BLaER1 (cell line): ENCODE measurements at regions not wholly inside any gene's neighbourhood (a gene's known extent, or its start where the extent isn't known, plus 50 kb on each side); places are given as distances from the start of the nearest gene placed in this dataset.
"Not testable (repeated sequence)": the region's sequence is repeated elsewhere in the genome, so short reads cannot be mapped to it uniquely, and the experiment has no call there.

Experiments used
- H3K27ac ChIP-seq: shearing (Covaris generic); formaldehyde crosslinking; 2 replicates; pipeline ENCODE4 v1.8.1; 2022
- H3K27me3 ChIP-seq: shearing (Covaris generic); formaldehyde crosslinking; 2 replicates; pipeline ENCODE4 v1.8.1; 2022
- H3K36me3 ChIP-seq: shearing (Covaris generic); formaldehyde crosslinking; 2 replicates; pipeline ENCODE4 v1.8.1; 2022
- H3K4me1 ChIP-seq: shearing (Covaris generic); formaldehyde crosslinking; 2 replicates; pipeline ENCODE4 v1.8.1; 2022
- H3K4me2 ChIP-seq: shearing (Covaris generic); formaldehyde crosslinking; 2 replicates; pipeline ENCODE4 v1.8.1; 2022
- H3K4me3 ChIP-seq: shearing (Covaris generic); formaldehyde crosslinking; 2 replicates; pipeline ENCODE4 v1.8.1; 2022
- H3K9ac ChIP-seq: shearing (Covaris generic); formaldehyde crosslinking; 2 replicates; pipeline ENCODE4 v1.8.1; 2022
- H3K9me3 ChIP-seq: shearing (Covaris generic); formaldehyde crosslinking; 2 replicates; pipeline ENCODE4 v1.8.1; 2022
- H4K20me1 ChIP-seq: shearing (Covaris generic); formaldehyde crosslinking; 2 replicates; pipeline ENCODE4 v1.8.1; 2022
- Cebpa-rat ChIP-seq: shearing (Covaris generic); IDR thresholded peaks from 2 replicates; pipeline ENCODE4 v1.8.1; 2022

DNA sequence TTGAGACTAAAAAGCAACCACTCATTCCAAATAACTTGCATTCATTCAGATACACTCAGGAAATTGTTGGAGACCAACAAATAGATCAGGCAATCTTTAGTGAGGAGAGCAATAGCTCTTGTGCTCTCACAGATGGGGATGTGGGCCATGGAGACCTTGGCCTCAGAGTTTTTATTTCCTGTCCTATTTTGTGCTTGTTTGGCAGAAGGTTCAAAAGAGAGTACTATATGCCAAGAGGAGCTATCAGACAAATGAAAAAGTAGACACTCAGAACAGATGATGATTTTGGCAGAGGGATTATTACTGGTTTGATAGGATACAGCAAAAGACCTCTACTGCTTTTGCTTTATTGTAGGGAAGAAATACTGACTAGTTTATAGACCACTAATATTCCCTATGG, 230.2 kb downstream of the KCNE4 start:
- H3K4me1 ChIP-seq: no peaks in the 10 kb centered on the region
- H3K36me3 ChIP-seq: 0 out of 2 replicates have a peak, but pooled peaks cover 5% of the 10 kb centered on the region
- no peak overlapping the region for H3K9ac ChIP-seq
- peaks cover 19% of the 10 kb centered on the region for H3K9me3 ChIP-seq
- no peaks in the 10 kb centered on the region for H3K27me3 ChIP-seq
- H3K27ac ChIP-seq: no peak overlapping the region
- TF ChIP-seq Cebpa-rat: no peak
- no peak overlapping the region for H3K4me3 ChIP-seq
- no peak overlapping the region for H3K4me2 ChIP-seq
- no peaks in the 10 kb centered on the region for H4K20me1 ChIP-seq

DNA sequence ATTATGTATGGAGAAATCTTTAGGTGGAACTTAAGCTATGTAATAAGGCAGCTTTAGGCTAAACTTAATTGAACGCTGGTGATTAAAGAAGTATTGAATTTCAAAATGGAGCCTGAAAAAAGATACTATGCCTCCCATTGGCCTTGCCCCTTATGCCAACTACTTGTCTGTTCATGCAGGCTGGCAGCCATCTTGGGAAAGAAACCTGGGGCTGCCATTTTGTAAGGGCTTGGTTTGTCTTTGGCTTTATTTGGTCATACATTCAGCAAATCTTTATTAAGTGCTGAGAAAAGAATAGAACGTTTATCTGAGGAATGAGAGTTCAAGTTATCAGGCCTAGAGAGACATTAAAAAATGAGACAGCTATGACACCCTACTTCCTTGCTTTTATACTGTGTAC, 231.3 kb downstream of the KCNE4 start:
- Histone ChIP-seq H3K27me3 (no peaks in the 10 kb centered on the region), H3K36me3 (0 out of 2 replicates have a peak, but pooled peaks cover 5% of the 10 kb centered on the region), H3K9ac (no peak overlapping the region), H3K9me3 (peaks cover 19% of the 10 kb centered on the region), H3K4me1 (no peaks in the 10 kb centered on the region), H3K4me2 (no peak overlapping the region), H3K4me3 (no peak overlapping the region), H3K27ac (no peak overlapping the region), H4K20me1 (no peaks in the 10 kb centered on the region)
- TF ChIP-seq Cebpa-rat: no peak

DNA sequence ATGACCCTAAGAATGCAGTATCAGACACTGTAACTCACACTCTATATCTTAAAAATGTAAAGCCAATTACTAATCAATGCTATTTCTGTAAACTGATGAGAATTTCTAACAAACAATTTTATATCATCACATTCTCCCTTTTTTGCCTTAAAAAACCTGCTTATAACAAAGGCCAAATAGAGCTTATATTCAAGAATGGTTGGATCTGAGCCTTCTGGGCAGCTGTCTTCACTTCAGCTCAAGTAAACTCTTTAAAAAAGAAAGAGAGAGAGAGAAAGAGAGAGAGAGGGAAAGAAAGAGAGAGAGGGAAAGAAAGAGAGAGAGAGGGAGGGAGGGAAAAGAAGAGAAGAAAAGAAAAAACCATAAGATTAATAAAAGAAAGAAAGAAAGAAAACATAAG, 231.8 kb downstream of the KCNE4 start:
- Histone ChIP-seq H3K4me3 (no peak overlapping the region), H3K4me1 (no peaks in the 10 kb centered on the region), H3K36me3 (0 out of 2 replicates have a peak, but pooled peaks cover 5% of the 10 kb centered on the region), H3K27me3 (no peaks in the 10 kb centered on the region), H3K4me2 (no peak overlapping the region), H3K9ac (no peak overlapping the region), H3K9me3 (peaks cover 19% of the 10 kb centered on the region), H4K20me1 (no peaks in the 10 kb centered on the region), H3K27ac (no peak overlapping the region)
- no peak for TF ChIP-seq Cebpa-rat

DNA sequence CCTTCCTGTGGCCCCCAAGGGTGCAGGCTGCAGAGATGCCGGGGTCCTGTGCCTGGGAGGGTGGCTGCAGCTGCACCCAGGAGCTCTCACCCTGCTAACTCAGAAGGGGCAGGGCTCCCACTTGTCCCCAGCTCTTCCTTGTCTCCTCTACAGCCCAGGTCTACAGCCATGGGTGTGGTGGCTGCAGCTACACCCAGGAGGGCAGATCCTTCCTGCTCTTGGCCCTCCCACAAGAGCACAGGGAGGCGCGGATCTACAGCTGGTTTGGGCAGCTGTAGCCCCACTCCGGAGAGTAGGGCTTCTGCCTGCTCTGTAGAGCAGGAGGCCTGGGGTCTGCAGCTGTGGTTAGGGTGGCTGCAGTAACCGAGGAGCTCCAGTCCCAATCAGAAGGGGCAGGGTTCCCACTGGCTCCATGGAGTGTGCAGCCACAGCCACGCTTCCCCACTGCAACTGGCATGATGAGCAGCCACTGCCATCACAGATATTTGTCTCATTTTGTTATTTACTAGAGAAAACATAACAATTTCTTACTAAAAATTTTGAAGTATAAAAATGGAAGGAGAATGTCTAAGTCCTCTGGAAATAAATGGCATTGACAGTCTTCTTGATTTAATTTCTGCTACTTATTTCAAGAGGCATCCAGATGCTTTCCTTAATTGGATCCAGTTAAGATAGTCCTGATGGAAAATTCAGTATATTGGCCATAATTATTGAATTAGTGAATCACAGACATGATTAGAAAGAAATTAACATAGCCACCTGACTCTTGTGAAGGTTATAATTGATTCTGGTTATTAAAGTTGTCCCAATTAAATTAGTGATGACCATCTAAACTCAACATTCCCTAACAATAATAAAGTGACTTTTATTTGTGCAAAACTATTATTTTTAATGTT, 233.6 kb downstream of the KCNE4 start:
- H3K27me3 ChIP-seq: no peaks in the 10 kb centered on the region

DNA sequence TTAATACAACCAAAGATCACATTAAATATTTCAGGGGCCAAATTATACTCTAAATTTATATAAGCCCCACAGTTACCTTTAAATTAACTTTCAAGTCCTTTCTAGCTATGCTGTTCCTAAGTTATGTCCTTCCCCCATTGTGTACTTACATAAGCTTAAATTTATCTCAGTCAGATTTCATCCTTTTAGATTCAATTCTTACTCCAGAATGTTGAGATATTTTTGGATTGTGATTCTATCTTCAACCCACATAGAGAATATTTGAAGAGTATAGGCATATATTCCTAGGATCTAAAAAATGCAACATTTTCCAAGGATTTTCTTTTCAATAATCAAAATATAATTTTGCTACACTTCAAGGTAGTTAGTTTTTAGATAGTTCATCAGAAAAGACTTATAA, 242.8 kb downstream of the KCNE4 start:
- no peak overlapping the region for H3K4me3 ChIP-seq
- TF ChIP-seq Cebpa-rat: no peak
- no peak overlapping the region for H3K4me2 ChIP-seq
- no peaks in the 10 kb centered on the region for H3K36me3 ChIP-seq
- H3K9me3 ChIP-seq: 0 out of 2 replicates have a peak, but pooled peaks cover 9% of the 10 kb centered on the region
- H3K9ac ChIP-seq: no peak overlapping the region
- H3K27me3 ChIP-seq: no peaks in the 10 kb centered on the region
- H3K27ac ChIP-seq: no peak overlapping the region
- H4K20me1 ChIP-seq: no peaks in the 10 kb centered on the region
- H3K4me1 ChIP-seq: peaks cover 9% of the 10 kb centered on the region

More for the DNA sequence above, 233.6 kb downstream of the KCNE4 start:
- no peak overlapping the region for H3K27ac ChIP-seq
- no peaks in the 10 kb centered on the region for H3K4me1 ChIP-seq
- no peak for TF ChIP-seq Cebpa-rat
- 0 out of 2 replicates have a peak, but pooled peaks cover 5% of the 10 kb centered on the region for H3K36me3 ChIP-seq
- no peak overlapping the region for H3K9ac ChIP-seq
- H4K20me1 ChIP-seq: no peaks in the 10 kb centered on the region
- no peak overlapping the region for H3K4me3 ChIP-seq
- peaks cover 19% of the 10 kb centered on the region for H3K9me3 ChIP-seq
- no peak overlapping the region for H3K4me2 ChIP-seq

DNA sequence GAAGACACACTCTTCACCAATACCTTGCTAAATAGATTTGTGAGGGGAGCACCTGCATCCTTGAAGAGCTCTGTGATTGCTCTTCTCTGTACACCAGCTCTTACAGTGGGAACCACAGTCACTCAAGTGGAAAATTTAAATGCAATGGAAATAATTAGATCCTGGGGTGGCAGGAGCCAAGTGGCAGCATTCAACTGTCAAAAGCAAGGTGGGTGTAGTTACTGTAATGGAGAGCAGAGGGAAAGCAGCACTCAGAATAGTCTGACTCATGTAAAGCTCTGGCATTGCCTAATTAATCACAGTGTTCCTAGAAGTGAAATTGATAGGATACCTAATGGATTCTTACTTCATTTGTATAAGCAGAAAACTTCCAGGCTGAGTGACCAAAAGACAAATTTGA, 245.8 kb downstream of the KCNE4 start:
- Histone ChIP-seq H3K27ac (no peak overlapping the region), H4K20me1 (no peaks in the 10 kb centered on the region), H3K27me3 (no peaks in the 10 kb centered on the region), H3K9ac (no peak overlapping the region), H3K9me3 (0 out of 2 replicates have a peak, but pooled peaks cover 9% of the 10 kb centered on the region), H3K4me1 (peaks cover 9% of the 10 kb centered on the region), H3K36me3 (no peaks in the 10 kb centered on the region), H3K4me3 (no peak overlapping the region), H3K4me2 (peak overlapping the region; percentile 10; the same call in 1 of the 2 replicates)
- no peak for TF ChIP-seq Cebpa-rat

DNA sequence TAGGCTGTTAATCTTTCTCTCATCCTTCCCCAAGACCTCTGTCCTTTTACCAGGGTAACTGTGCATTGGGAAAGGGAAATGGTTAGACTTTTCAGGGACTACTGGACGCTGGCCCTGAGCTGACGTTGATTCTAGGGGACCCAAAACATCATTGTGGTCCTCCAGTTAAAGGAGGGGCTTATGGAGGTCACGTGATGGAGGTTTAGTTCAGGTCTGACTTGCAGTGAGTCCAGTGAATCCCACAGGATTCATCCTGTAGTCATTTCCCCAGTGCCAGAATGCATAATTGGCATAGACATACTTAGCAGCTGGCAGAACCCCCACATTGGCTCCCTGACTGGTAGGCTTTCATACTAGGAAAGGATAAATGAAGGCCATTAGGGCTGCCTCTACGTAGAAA, 246.3 kb downstream of the KCNE4 start:
- not testable (repeated sequence) for H3K36me3 ChIP-seq, H3K9me3 ChIP-seq, H3K27me3 ChIP-seq, H3K27ac ChIP-seq, H3K9ac ChIP-seq, H4K20me1 ChIP-seq, H3K4me1 ChIP-seq, H3K4me2 ChIP-seq, H3K4me3 ChIP-seq

DNA sequence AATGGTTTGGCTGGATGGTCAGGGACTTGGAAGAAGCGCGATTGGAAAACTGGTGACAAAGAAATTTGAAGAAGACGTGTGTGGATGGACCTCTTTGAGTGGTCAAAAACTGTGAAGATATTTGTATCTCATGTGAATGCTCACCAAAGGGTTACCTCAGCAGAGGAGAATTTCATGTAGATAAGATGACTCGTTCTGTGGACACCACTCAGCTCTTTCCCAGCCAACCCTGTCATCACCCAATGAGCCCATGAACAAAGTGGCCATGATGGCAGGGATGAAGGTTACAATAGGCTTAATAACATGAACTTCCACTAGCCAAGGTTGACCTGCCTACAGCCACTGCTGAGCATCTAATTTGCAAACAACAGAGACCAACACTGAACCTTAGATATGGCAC, 248.3 kb downstream of the KCNE4 start:
- no peak overlapping the region for H3K9ac ChIP-seq
- no peak overlapping the region for H3K4me3 ChIP-seq
- no peaks in the 10 kb centered on the region for H3K27me3 ChIP-seq
- H3K4me1 ChIP-seq: peaks cover 9% of the 10 kb centered on the region
- H4K20me1 ChIP-seq: no peaks in the 10 kb centered on the region
- no peaks in the 10 kb centered on the region for H3K9me3 ChIP-seq
- H3K4me2 ChIP-seq: no peak overlapping the region
- no peaks in the 10 kb centered on the region for H3K36me3 ChIP-seq
- no peak for TF ChIP-seq Cebpa-rat
- H3K27ac ChIP-seq: no peak overlapping the region

DNA sequence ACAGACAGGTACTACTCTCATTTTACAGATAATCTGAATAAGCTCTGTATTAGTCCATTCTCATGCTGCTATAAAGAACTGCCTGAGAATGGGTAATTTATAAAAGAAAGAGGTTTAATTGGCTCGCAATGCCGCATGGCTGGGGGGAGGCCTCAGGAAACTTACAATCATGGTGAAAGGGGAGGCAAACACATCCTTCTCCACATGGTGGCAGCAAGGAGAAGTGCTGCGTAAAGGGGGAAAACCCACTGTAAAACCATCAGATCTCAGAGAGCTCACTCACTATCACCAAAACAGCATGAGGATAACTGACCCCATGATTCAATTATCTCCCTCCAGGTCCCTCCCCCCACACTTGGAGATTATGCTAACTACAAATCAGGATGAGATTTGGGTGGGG, 254.4 kb downstream of the KCNE4 start:
- H3K4me1 ChIP-seq: no peaks in the 10 kb centered on the region
- no peak overlapping the region for H3K4me2 ChIP-seq
- H3K9me3 ChIP-seq: no peaks in the 10 kb centered on the region
- no peak overlapping the region for H3K4me3 ChIP-seq
- no peak overlapping the region for H3K27ac ChIP-seq
- no peaks in the 10 kb centered on the region for H3K27me3 ChIP-seq
- no peaks in the 10 kb centered on the region for H4K20me1 ChIP-seq
- no peak for TF ChIP-seq Cebpa-rat
- H3K36me3 ChIP-seq: no peaks in the 10 kb centered on the region
- no peak overlapping the region for H3K9ac ChIP-seq

DNA sequence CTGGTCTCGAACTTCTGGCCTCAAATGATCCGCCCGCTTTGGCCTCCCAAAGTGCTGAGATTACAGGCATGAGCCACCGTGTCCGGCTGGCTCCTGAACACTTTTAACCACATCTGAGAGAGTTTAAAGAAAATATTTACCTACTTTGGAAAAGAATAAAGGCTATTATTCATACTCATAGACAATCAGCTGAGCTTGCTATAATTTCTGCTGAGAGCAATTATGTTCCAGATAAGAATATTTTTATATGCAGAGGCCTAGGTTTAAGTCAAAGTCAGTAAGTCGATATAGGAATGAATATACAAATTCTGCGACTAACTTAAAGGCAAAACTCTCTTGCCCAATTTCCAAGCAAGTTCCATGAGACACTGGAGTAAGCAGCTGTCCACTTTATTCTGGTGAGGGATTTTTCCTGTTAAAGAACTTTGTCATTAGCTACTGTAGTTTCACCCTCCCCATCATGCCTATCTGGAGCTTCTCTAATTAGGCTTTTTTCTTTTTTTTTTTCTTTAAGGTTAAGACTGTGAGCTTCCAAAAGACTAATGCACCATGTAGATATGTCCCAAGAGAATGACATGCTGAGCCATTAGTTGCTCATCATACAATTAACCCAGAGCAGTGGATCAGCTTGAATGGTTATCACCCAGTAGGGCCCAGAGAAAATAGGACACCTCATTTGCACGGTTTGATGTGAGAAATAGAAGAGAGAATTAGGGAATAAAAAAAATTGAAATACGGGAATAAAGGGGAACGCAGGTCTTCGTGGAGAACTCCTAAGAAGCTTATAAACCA, 260.1 kb downstream of the KCNE4 start:
- TF ChIP-seq Cebpa-rat: no peak
- H3K36me3 ChIP-seq: no peaks in the 10 kb centered on the region
- no peak overlapping the region for H3K4me3 ChIP-seq
- H3K9me3 ChIP-seq: no peaks in the 10 kb centered on the region
- H3K4me2 ChIP-seq: no peak overlapping the region
- H3K27me3 ChIP-seq: no peaks in the 10 kb centered on the region
- H3K9ac ChIP-seq: no peak overlapping the region
- H3K27ac ChIP-seq: no peak overlapping the region
- no peaks in the 10 kb centered on the region for H3K4me1 ChIP-seq
- H4K20me1 ChIP-seq: no peaks in the 10 kb centered on the region
